GM12878 (cell line): ENCODE measurements at regions not wholly inside any gene's neighbourhood (a gene's known extent, or its start where the extent isn't known, plus 50 kb on each side); places are given as distances from the start of the nearest gene placed in this dataset.

Experiments
- ATAC-seq: fragments of 200-7000 bp; cut with Tn5 transposase; 3 replicates; pipeline ENCODE4 v1.9.1; 2020; ENCODE audit warnings: mild to moderate bottlenecking, moderate library complexity
- BruUV-seq: library from RNA; stranded (reverse); fragments of 400-500 nt; replicated peaks from 2 replicates; lab custom pipeline; 2021; lab: Mats Ljungman, UMichigan
- CTCF ChIA-PET: fragments of 300-600 bp; sonication (Branson Sonifier 250); formaldehyde crosslinking; extraction: SDS; loops from one replicate; lab custom pipeline; 2021; ENCODE audit warnings: inconsistent platforms; lab: Yijun Ruan, JAX
- POLR2A ChIA-PET: fragments of 350-600 bp; formaldehyde crosslinking; extraction: SDS; loops from one replicate; lab custom pipeline; 2021; ENCODE audit warnings: inconsistent platforms; lab: Charles Lee
- RAD21 ChIA-PET: fragments of 300-600 bp; sonication (Branson Sonifier 250); formaldehyde crosslinking; loops from one replicate; lab custom pipeline; 2023; ENCODE audit warnings: antibody characterized with exemption; ENCODE audit not compliant: unreplicated experiment; lab: Charles Lee
- SMC1A ChIA-PET: fragments of 300-600 bp; sonication (Branson Sonifier 250); formaldehyde crosslinking; loops from one replicate; lab custom pipeline; 2023; ENCODE audit not compliant: unreplicated experiment, uncharacterized antibody; lab: Charles Lee
- DNase-seq: peaks from one replicate; pipeline ENCODE4 v3.0.0-alpha.2; 2011; ENCODE audit warnings: low read depth, low spot score
- FAIRE-seq: peaks from 3 replicates; lab custom pipeline; 2011; peaks lifted over from hg19 to GRCh38; lab: Jason Lieb, UNC
- H2AFZ ChIP-seq: 2 replicates; pipeline ENCODE4 v1.6.0; 2011; ENCODE audit warnings: low read depth, low read length, control low read depth; ENCODE audit not compliant: control insufficient read depth
- H3K27ac ChIP-seq: 2 replicates; pipeline ENCODE4 v1.5.1; 2011; ENCODE audit warnings: control low read depth; ENCODE audit not compliant: control insufficient read depth, insufficient read depth
- H3K27me3 ChIP-seq, 2 experiments: replicated peaks in 1 of 2; 2 replicates each; pipeline versions ENCODE4 v1.6.0 to v1.6.1; 2011; ENCODE audit warnings: low read length in 1 of 2; ENCODE audit not compliant: control insufficient read depth in 2 of 2, insufficient read depth in 2 of 2
- H3K36me3 ChIP-seq, 2 experiments: 2 replicates each; pipeline ENCODE4 v1.5.1; 2011; ENCODE audit warnings: low read length in 1 of 2; ENCODE audit not compliant: control insufficient read depth in 2 of 2, insufficient read depth in 2 of 2
- H3K4me1 ChIP-seq: 2 replicates; pipeline ENCODE4 v1.6.1; 2011; ENCODE audit warnings: mild to moderate bottlenecking, low read length, moderate library complexity, mixed read lengths; ENCODE audit not compliant: control insufficient read depth, insufficient read depth
- H3K4me2 ChIP-seq: 2 replicates; pipeline ENCODE4 v1.6.0; 2011; ENCODE audit warnings: control low read depth; ENCODE audit not compliant: control insufficient read depth, insufficient read depth
- H3K4me3 ChIP-seq: fragments of 200-600 bp; sonication (generic); 2 replicates; pipeline ENCODE4 v1.5.1; 2016
- H3K79me2 ChIP-seq: 2 replicates; pipeline ENCODE4 v1.6.0; 2011; ENCODE audit warnings: low read length; ENCODE audit not compliant: control insufficient read depth, insufficient read depth
- H3K9ac ChIP-seq: 2 replicates; pipeline ENCODE4 v1.8.0; 2011; ENCODE audit warnings: low read length, control low read depth, mixed read lengths; ENCODE audit not compliant: control insufficient read depth, insufficient read depth
- H3K9me3 ChIP-seq: replicated peaks from 3 replicates; pipeline ENCODE4 v1.5.1; 2011; ENCODE audit warnings: mild to moderate bottlenecking, low read length; ENCODE audit not compliant: control insufficient read depth, insufficient read depth
- H4K20me1 ChIP-seq: 2 replicates; pipeline ENCODE4 v1.6.0; 2011; ENCODE audit not compliant: control insufficient read depth, insufficient read depth
- ATF7 ChIP-seq: fragments of 450-650 bp; IDR thresholded peaks from 2 replicates; pipeline ENCODE4 v1.6.1; 2016; ENCODE audit warnings: low read depth, mild to moderate bottlenecking
- BRCA1 ChIP-seq: IDR thresholded peaks from 2 replicates; pipeline ENCODE4 v1.6.1; 2011; ENCODE audit warnings: low read depth, low read length, improper control_type of control experiment
- KDM1A ChIP-seq: fragments of 200-600 bp; sonication (generic); IDR thresholded peaks from 2 replicates; pipeline ENCODE4 v1.6.1; 2016; ENCODE audit warnings: borderline replicate concordance
- SREBF1 ChIP-seq: IDR thresholded peaks from 2 replicates; pipeline ENCODE4 v1.6.1; 2012; ENCODE audit warnings: mild to moderate bottlenecking, low read length
- SREBF2 ChIP-seq: IDR thresholded peaks from 2 replicates; pipeline ENCODE4 v1.6.1; 2012; ENCODE audit warnings: mild to moderate bottlenecking, low read length
- ZNF622 ChIP-seq: fragments of 450-650 bp; IDR thresholded peaks from 2 replicates; pipeline ENCODE4 v1.6.1; 2017; ENCODE audit warnings: mild to moderate bottlenecking, inconsistent platforms
- whole genome bisulfite sequencing: methylation state at CpG from one replicate; pipeline ENCODE4 v1.1.6; 2016; ENCODE audit warnings: low lambda C conversion rate; ENCODE audit not compliant: insufficient replicate concordance, insufficient coverage; ENCODE audit errors: missing lambda C conversion rate; 5-methylcytosine and 5-hydroxymethylcytosine counted together
- in situ Hi-C: fragments of 300-500 bp; cut with MboI; formaldehyde crosslinking; loops from 9 replicates; pipeline ENCODE4 v1.14.3; 2018; ENCODE audit warnings: mixed read lengths
- intact Hi-C: fragments of 100-400 bp; cut with micrococcal nuclease; formaldehyde crosslinking; loops from one replicate; pipeline ENCODE4 v1.14.2; 2022; ENCODE audit not compliant: unreplicated experiment
- TF ChIP-seq, protein P1 (sequence below): IDR thresholded peaks from 2 replicates; pipeline ENCODE4 v1.6.1; 2012; ENCODE audit warnings: low read depth, low read length, improper control_type of control experiment
- TF ChIP-seq, protein P2 (sequence below): fragments of 450-650 bp; IDR thresholded peaks from 2 replicates; pipeline ENCODE4 v1.6.1; 2018; ENCODE audit warnings: mild to moderate bottlenecking, low read depth, moderate library complexity; ENCODE audit not compliant: partially characterized antibody

DNA sequence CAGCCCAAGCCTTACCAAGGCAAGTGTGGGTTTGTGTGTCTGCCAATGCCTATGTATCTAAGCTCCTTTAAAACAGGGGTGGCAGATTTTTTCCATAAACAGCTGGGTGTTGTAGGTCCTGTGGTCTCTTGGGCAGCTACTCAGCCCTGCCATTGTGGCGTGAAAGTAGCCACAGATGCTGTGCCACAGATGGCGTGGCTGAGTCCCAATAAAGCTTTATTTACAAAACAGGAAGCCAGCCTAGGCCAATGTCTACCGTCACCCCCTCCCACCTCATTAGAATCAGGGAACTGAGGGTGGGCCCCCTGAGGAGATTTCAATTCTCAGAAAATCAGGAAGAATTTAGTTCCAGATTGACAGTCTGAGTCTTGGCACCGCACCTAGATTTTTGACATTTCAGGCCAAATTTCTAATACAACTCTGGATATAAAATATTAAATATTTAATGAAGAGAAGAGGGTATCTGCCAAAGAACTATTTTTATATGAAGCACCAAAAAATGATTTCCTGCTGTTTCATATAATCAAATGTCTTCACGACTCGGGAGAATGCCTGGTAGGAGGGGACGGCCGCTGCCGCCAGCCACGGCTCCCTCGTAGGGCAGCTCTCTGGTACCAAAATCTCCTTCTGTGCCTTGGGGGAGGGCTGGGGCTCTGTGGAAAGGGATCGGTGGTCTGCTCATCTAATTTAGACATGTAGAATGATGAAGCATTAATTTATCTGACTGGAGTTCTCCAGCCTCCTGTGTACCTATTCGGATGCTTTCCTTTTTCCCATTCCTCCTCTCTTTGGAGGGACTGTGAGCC lies 420.9 kb downstream of the IRX2 start (continued):
- no peak for TF ChIP-seq ZNF622

DNA sequence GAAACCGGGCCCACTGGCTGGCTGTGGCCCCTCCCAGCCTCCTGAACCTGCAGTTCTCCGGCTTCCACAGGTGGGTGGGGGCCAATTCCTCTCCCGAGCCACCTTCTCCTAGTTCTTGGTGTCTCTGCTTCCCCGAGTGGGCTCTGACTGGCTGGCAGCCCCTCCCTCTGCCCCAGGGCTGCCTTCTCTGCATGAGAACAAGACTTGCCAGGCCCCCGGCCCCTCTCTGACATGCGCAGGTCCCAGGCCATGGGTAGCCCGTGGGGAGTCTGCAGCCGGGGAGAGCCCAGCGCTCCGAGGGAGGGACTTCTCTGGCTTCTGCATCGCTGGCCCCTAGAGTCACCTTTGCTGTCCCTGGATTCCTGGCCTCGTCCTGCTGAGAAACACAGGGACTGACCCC lies 421.7 kb downstream of the IRX2 start:
- H3K4me1 ChIP-seq, result no peaks in the 10 kb centered on the region
- no peaks in the 10 kb centered on the region for H3K36me3 ChIP-seq
- DNase-seq (no peak), ATAC-seq (no peak), FAIRE-seq (no peak)
- WGBS, result 28% methylated on average over 12 of the region's 12 CpGs
- intact Hi-C loops, result no loop called here
- no peak overlapping the region for H2AFZ ChIP-seq
- no peak for TF ChIP-seq SREBF2
- TF ChIP-seq BRCA1, result no peak
- TF ChIP-seq ATF7, result no peak
- TF ChIP-seq SREBF1, result no peak
- TF ChIP-seq, protein P1, sequence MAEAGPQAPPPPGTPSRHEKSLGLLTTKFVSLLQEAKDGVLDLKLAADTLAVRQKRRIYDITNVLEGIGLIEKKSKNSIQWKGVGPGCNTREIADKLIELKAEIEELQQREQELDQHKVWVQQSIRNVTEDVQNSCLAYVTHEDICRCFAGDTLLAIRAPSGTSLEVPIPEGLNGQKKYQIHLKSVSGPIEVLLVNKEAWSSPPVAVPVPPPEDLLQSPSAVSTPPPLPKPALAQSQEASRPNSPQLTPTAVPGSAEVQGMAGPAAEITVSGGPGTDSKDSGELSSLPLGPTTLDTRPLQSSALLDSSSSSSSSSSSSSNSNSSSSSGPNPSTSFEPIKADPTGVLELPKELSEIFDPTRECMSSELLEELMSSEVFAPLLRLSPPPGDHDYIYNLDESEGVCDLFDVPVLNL, result no peak
- TF ChIP-seq, protein P2, sequence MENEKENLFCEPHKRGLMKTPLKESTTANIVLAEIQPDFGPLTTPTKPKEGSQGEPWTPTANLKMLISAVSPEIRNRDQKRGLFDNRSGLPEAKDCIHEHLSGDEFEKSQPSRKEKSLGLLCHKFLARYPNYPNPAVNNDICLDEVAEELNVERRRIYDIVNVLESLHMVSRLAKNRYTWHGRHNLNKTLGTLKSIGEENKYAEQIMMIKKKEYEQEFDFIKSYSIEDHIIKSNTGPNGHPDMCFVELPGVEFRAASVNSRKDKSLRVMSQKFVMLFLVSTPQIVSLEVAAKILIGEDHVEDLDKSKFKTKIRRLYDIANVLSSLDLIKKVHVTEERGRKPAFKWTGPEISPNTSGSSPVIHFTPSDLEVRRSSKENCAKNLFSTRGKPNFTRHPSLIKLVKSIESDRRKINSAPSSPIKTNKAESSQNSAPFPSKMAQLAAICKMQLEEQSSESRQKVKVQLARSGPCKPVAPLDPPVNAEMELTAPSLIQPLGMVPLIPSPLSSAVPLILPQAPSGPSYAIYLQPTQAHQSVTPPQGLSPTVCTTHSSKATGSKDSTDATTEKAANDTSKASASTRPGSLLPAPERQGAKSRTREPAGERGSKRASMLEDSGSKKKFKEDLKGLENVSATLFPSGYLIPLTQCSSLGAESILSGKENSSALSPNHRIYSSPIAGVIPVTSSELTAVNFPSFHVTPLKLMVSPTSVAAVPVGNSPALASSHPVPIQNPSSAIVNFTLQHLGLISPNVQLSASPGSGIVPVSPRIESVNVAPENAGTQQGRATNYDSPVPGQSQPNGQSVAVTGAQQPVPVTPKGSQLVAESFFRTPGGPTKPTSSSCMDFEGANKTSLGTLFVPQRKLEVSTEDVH, result no peak
- TF ChIP-seq KDM1A, result no peak
- TF ChIP-seq, all 136 proteins: peak for 0
- ChIA-PET SMC1A (no interaction called here), CTCF (no interaction called here), RAD21 (no interaction called here), POLR2A (no interaction called here)
- Histone ChIP-seq H3K79me2 (no peaks in the 10 kb centered on the region), H3K4me2 (no peak overlapping the region), H4K20me1 (no peaks in the 10 kb centered on the region), H3K4me3 (no peak overlapping the region), H3K27ac (no peak overlapping the region), H3K9ac (no peak overlapping the region), H3K9me3 (no peaks in the 10 kb centered on the region; the same call in 2 of the 3 replicates), H3K27me3 (no peaks in the 10 kb centered on the region)
- no TSS peak for BruUV-seq
- in situ Hi-C loops, result no loop called here
